ENCODE measurements at regions not wholly inside any gene's neighbourhood (a gene's known extent, or its start where the extent isn't known, plus 50 kb on each side); places are given as distances from the start of the nearest gene placed in this dataset.

GRCh38 chrX:15915959-15916703 lies 61.5 kb upstream of the AP1S2 start:
- no peak for DNase-seq (ENCODE audit: low read depth)
- H3K4me3 ChIP-seq (ENCODE audit: control insufficient read depth, low read depth, low read length), result no peak overlapping the region
- TF ChIP-seq CTCF (IDR thresholded peaks at IDR 0.05; ENCODE audit: control insufficient read depth, insufficient read depth, low read depth, low read length, missing control alignments), result no peak

GRCh38 chrX:15914486-15914885 lies 59.9 kb upstream of the AP1S2 start:
- DNase-seq (ENCODE audit: low read depth), result no peak
- no peak overlapping the region for H3K4me3 ChIP-seq (ENCODE audit: control insufficient read depth, low read depth, low read length)
- no peak for TF ChIP-seq CTCF (IDR thresholded peaks at IDR 0.05; ENCODE audit: control insufficient read depth, insufficient read depth, low read depth, low read length, missing control alignments)

- no peak for DNase-seq (ENCODE audit: low read depth)
- no peak for TF ChIP-seq CTCF (IDR thresholded peaks at IDR 0.05; ENCODE audit: control insufficient read depth, insufficient read depth, low read depth, low read length, missing control alignments)
- H3K4me3 ChIP-seq (ENCODE audit: control insufficient read depth, low read depth, low read length), result no peak overlapping the region
Observed at GRCh38 chrX:15913146-15913545, 58.5 kb upstream of the AP1S2 start.

GRCh38 chrX:15911734-15912550 lies 57.3 kb upstream of the AP1S2 start:
- DNase-seq (ENCODE audit: low read depth), result no peak
- peak; percentile 21 for TF ChIP-seq CTCF (IDR thresholded peaks at IDR 0.05; ENCODE audit: control insufficient read depth, insufficient read depth, low read depth, low read length, missing control alignments)
- H3K4me3 ChIP-seq (ENCODE audit: control insufficient read depth, low read depth, low read length), result no peak overlapping the region

- no peak for TF ChIP-seq CTCF (IDR thresholded peaks at IDR 0.05; ENCODE audit: control insufficient read depth, insufficient read depth, low read depth, low read length, missing control alignments)
- DNase-seq (ENCODE audit: low read depth), result no peak
- H3K4me3 ChIP-seq (ENCODE audit: control insufficient read depth, low read depth, low read length), result no peak overlapping the region
Observed at GRCh38 chrX:15909605-15910004, 55.0 kb upstream of the AP1S2 start.

GRCh38 chrX:15908603-15909290 lies 54.1 kb upstream of the AP1S2 start:
- no peak overlapping the region for H3K4me3 ChIP-seq (ENCODE audit: control insufficient read depth, low read depth, low read length)
- no peak for DNase-seq (ENCODE audit: low read depth)
- TF ChIP-seq CTCF (IDR thresholded peaks at IDR 0.05; ENCODE audit: control insufficient read depth, insufficient read depth, low read depth, low read length, missing control alignments), result no peak

Data from AG09309 (cell line).